WTC11 (cell line): ENCODE measurements at regions not wholly inside any gene's neighbourhood (a gene's known extent, or its start where the extent isn't known, plus 50 kb on each side); places are given as distances from the start of the nearest gene placed in this dataset.

Experiments used
- AR ChIP-seq: fragments of 250-450 bp; sonication (Bioruptor Pico); IDR thresholded peaks from 2 replicates; pipeline ENCODE4 v1.9.0; 2021; ENCODE audit warnings: mild to moderate bottlenecking
- CDX4 ChIP-seq: fragments of 250-450 bp; sonication (Bioruptor Pico); IDR thresholded peaks from 2 replicates; pipeline ENCODE4 v1.9.0; 2021; ENCODE audit warnings: moderate library complexity, mild to moderate bottlenecking, inconsistent platforms, borderline replicate concordance
- CTCF ChIP-seq: fragments of 200-600 bp; IDR thresholded peaks from 2 replicates; pipeline ENCODE4 v1.8.0; 2022; ENCODE audit warnings: antibody characterized with exemption
- FOXP1 ChIP-seq: sonication (generic); formaldehyde crosslinking; IDR thresholded peaks from 2 replicates; pipeline ENCODE4 v1.8.0; 2022; ENCODE audit warnings: missing genetic modification reagents, mild to moderate bottlenecking, moderate library complexity, borderline replicate concordance
- JUN ChIP-seq: sonication (generic); formaldehyde crosslinking; IDR thresholded peaks from 2 replicates; pipeline ENCODE4 v1.8.0; 2023; ENCODE audit warnings: mild to moderate bottlenecking, missing genetic modification reagents
- MAX ChIP-seq: sonication (generic); formaldehyde crosslinking; IDR thresholded peaks from 2 replicates; pipeline ENCODE4 v1.8.0; 2022; ENCODE audit warnings: mild to moderate bottlenecking, missing genetic modification reagents
- MLX ChIP-seq: sonication (generic); formaldehyde crosslinking; IDR thresholded peaks from 2 replicates; pipeline ENCODE4 v1.8.1; 2023; ENCODE audit warnings: mild to moderate bottlenecking, missing genetic modification reagents, moderate library complexity
- NR1H2 ChIP-seq: sonication (generic); formaldehyde crosslinking; IDR thresholded peaks from 2 replicates; pipeline ENCODE4 v1.9.0; 2021; ENCODE audit warnings: mild to moderate bottlenecking, moderate library complexity, missing genetic modification reagents
- SMAD3 ChIP-seq: sonication (generic); formaldehyde crosslinking; IDR thresholded peaks from 2 replicates; pipeline ENCODE4 v1.8.0; 2022; ENCODE audit warnings: missing genetic modification reagents, mild to moderate bottlenecking, borderline replicate concordance
- TEAD1 ChIP-seq: sonication (generic); formaldehyde crosslinking; IDR thresholded peaks from 2 replicates; pipeline ENCODE4 v1.8.0; 2022; ENCODE audit warnings: mild to moderate bottlenecking, missing genetic modification reagents
- ZBTB21 ChIP-seq: sonication (generic); formaldehyde crosslinking; IDR thresholded peaks from 2 replicates; pipeline ENCODE4 v1.8.1; 2023; ENCODE audit warnings: mild to moderate bottlenecking, missing genetic modification reagents, borderline replicate concordance
- ZNF317 ChIP-seq: sonication (generic); formaldehyde crosslinking; IDR thresholded peaks from 2 replicates; pipeline ENCODE4 v1.8.1; 2023; ENCODE audit warnings: low read depth, mild to moderate bottlenecking, moderate library complexity, missing genetic modification reagents, borderline replicate concordance

GRCh38 chr11:32317643-32318042 is 117.7 kb downstream of the WT1 start:
- TF ChIP-seq CTCF (no peak), ZBTB21 (CRISPR knock-in tag) (no peak), MAX (CRISPR knock-in tag) (no peak), CDX4 (CRISPR knock-in tag) (no peak), NR1H2 (no peak), FOXP1 (CRISPR knock-in tag) (no peak), ZNF317 (CRISPR knock-in tag) (no peak), JUN (CRISPR knock-in tag) (no peak), AR (CRISPR knock-in tag) (no peak), TEAD1 (CRISPR knock-in tag) (no peak), MLX (CRISPR knock-in tag) (no peak), SMAD3 (no peak)
